Peyer's patch (tissue), 4 donors: ENCODE measurements at regions not wholly inside any gene's neighbourhood (a gene's known extent, or its start where the extent isn't known, plus 50 kb on each side); places are given as distances from the start of the nearest gene placed in this dataset.

Experiments
- DNase-seq, 3 donors: peaks; one replicate each; pipeline ENCODE4 v3.0.0-alpha.2; 2017 to 2019
- H3K27ac ChIP-seq, 4 donors: fragments of 200-600 bp; sonication (generic); one replicate each; pipeline ENCODE4 v1.5.1; 2016 to 2019
- H3K27me3 ChIP-seq, 2 donors: fragments of 200-600 bp; sonication (generic); one replicate each; pipeline ENCODE4 v1.5.1; 2019
- H3K36me3 ChIP-seq, 3 donors: fragments of 200-600 bp; sonication (generic); one replicate each; pipeline ENCODE4 v1.5.1; 2016 to 2019
- H3K4me1 ChIP-seq, 4 donors: fragments of 200-600 bp; sonication (generic); one replicate each; pipeline ENCODE4 v1.5.1; 2016 to 2019
- H3K4me3 ChIP-seq, 4 donors: fragments of 200-600 bp; sonication (generic); 1 replicate in 3 of 4; 2 replicates in 1 of 4; pipeline ENCODE4 v1.5.1; 2016 to 2019; ENCODE audit warnings: mild to moderate bottlenecking in 1 of 4
- H3K9me3 ChIP-seq, 4 donors: fragments of 200-600 bp; sonication (generic); one replicate each; pipeline ENCODE4 v1.5.1; 2016 to 2019; ENCODE audit warnings: mild to moderate bottlenecking in 1 of 4
- CTCF ChIP-seq, 6 experiments: fragments of 450-650 bp in 4 of 6; fragments of 200-600 bp in 2 of 6; sonication (generic) in 1 of 6; IDR thresholded peaks; one replicate each; pipeline ENCODE4 v1.5.1; 2017 to 2019; ENCODE audit warnings: antibody characterized with exemption in 6 of 6, mild to moderate bottlenecking in 3 of 6, moderate library complexity in 1 of 6
- POLR2A ChIP-seq, 2 donors: fragments of 450-650 bp; IDR thresholded peaks; one replicate each; pipeline ENCODE4 v1.5.1; 2017; ENCODE audit warnings: antibody characterized with exemption in 2 of 2, mild to moderate bottlenecking in 2 of 2, moderate library complexity in 2 of 2

DNA sequence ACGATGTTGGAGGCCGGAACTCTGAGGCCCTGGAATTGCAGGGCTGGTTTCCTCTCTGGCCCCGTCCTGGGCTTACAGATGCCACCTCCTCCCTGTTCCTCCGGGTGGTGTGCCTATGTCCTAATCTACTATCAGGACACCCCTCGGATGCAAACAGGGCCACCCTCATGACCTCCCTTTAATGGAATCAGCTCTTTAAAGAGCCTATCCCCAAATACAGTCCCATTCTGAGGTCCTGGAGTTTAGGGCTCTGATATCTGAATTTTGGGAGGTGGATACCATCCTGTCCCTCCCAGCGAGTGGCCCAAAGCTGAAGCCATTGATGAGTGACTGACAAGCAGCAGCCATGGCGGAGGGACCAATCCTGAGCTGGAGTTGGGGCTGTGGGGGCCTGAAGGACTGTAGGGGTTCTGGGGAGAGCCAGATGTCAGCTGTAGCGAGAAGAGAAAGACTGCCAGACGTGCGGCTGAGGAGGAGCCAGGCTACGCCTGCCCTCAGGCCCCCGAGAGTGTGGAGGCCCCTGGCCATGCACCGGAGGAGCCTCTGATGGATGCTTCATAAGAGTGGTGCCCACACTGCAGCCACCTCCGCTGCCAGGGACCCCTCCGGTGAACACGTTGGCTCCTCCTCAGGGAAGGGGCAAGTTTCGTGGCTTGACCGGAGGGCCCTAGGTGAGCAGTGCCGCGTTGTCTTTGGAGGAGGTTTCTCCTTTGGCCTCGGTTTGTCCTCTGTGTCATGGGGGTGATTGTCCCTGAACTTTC, 100.2 kb downstream of the KIF26A start:
- no peak overlapping the region for H3K4me3 ChIP-seq
- peak in 1 of 3 donors; percentile 43 for DNase-seq
- H3K27me3 ChIP-seq = no peaks in the 10 kb centered on the region
- peaks cover 0 to 19% (median 7%) of the 10 kb centered on the region in 4 donors for H3K9me3 ChIP-seq
- peaks cover 0 to 8% (median 0%) of the 10 kb centered on the region in 4 donors for H3K4me1 ChIP-seq
- no peaks in the 10 kb centered on the region for H3K36me3 ChIP-seq
- no peak for TF ChIP-seq CTCF (IDR thresholded peaks at IDR 0.05)
- no peak for TF ChIP-seq POLR2A (IDR thresholded peaks at IDR 0.05)
- H3K27ac ChIP-seq = no peak overlapping the region

GRCh38 chr14:104239185-104239775, 100.9 kb downstream of the KIF26A start:
- Histone ChIP-seq H3K36me3 (no peaks in the 10 kb centered on the region), H3K9me3 (peaks cover 0 to 13% (median 5%) of the 10 kb centered on the region in 4 donors), H3K27me3 (no peaks in the 10 kb centered on the region), H3K4me3 (no peak overlapping the region), H3K4me1 (peaks cover 0 to 8% (median 0%) of the 10 kb centered on the region in 4 donors), H3K27ac (no peak overlapping the region)
- peak in 1 of 3 donors; percentile 24 for DNase-seq
- no peak for TF ChIP-seq CTCF (IDR thresholded peaks at IDR 0.05)
- TF ChIP-seq POLR2A (IDR thresholded peaks at IDR 0.05) = no peak

- TF ChIP-seq POLR2A (IDR thresholded peaks at IDR 0.05) (no peak), CTCF (IDR thresholded peaks at IDR 0.05) (no peak)
- H3K36me3 ChIP-seq = no peaks in the 10 kb centered on the region
- H3K9me3 ChIP-seq = peaks cover 0 to 8% (median 2%) of the 10 kb centered on the region in 4 donors
- H3K27me3 ChIP-seq = no peaks in the 10 kb centered on the region
- peaks cover 0 to 8% (median 0%) of the 10 kb centered on the region in 4 donors for H3K4me1 ChIP-seq
- DNase-seq = peak in 1 of 3 donors; percentile 47
- H3K27ac ChIP-seq = no peak overlapping the region
- H3K4me3 ChIP-seq = no peak overlapping the region
These were observed 101.5 kb downstream of the KIF26A start for GRCh38 chr14:104239861-104240301.

- peaks cover 0 to 8% (median 0%) of the 10 kb centered on the region in 4 donors for H3K4me1 ChIP-seq
- H3K36me3 ChIP-seq = no peaks in the 10 kb centered on the region
- peak; percentile 24 to 47 (median 45) for DNase-seq
- H3K9me3 ChIP-seq = peaks cover 0 to 12% (median 4%) of the 10 kb centered on the region in 4 donors
- no peak overlapping the region for H3K27ac ChIP-seq
- no peak overlapping the region for H3K4me3 ChIP-seq
- no peak for TF ChIP-seq POLR2A (IDR thresholded peaks at IDR 0.05)
- no peaks in the 10 kb centered on the region for H3K27me3 ChIP-seq
These were observed 102.2 kb downstream of the KIF26A start for GRCh38 chr14:104240434-104241157.

GRCh38 chr14:104243200-104243599, 104.8 kb downstream of the KIF26A start:
- Histone ChIP-seq H3K27me3 (no peaks in the 10 kb centered on the region), H3K27ac (no peak overlapping the region), H3K9me3 (peaks cover 0 to 11% (median 2%) of the 10 kb centered on the region in 4 donors), H3K36me3 (no peaks in the 10 kb centered on the region), H3K4me1 (peaks cover 0 to 8% (median 0%) of the 10 kb centered on the region in 4 donors), H3K4me3 (no peak overlapping the region)
- TF ChIP-seq POLR2A (IDR thresholded peaks at IDR 0.05) = no peak
- TF ChIP-seq CTCF (IDR thresholded peaks at IDR 0.05) = no peak
- no peak for DNase-seq
